HEK293 (cell line): ENCODE measurements at regions not wholly inside any gene's neighbourhood (a gene's known extent, or its start where the extent isn't known, plus 50 kb on each side); places are given as distances from the start of the nearest gene placed in this dataset.

Experiments
- CTCF ChIA-PET: fragments of 350-600 bp; formaldehyde crosslinking; extraction: SDS; loops from one replicate; lab custom pipeline; 2021; ENCODE audit warnings: antibody characterized with exemption; lab: Yijun Ruan, JAX
- POLR2A ChIA-PET: fragments of 300-600 bp; formaldehyde crosslinking; extraction: SDS; loops from one replicate; lab custom pipeline; 2020; ENCODE audit warnings: antibody characterized with exemption, inconsistent platforms; lab: Yijun Ruan, JAX
- H3K27ac ChIP-seq: fragments of 200-500 bp; sonication (Bioruptor generic); 2 replicates; pipeline ENCODE4 v1.5.1; 2014; ENCODE audit warnings: low read depth, low read length, control low read depth, inconsistent platforms; ENCODE audit errors: extremely low read depth
- H3K36me3 ChIP-seq, 2 experiments: fragments of 200-500 bp in 1 of 2; sonication (Bioruptor generic) in 1 of 2; 1 replicate in 1 of 2; 2 replicates in 1 of 2; pipeline ENCODE4 v1.5.1; 2014 to 2017; ENCODE audit warnings: inconsistent platforms in 2 of 2, low read length in 2 of 2; ENCODE audit not compliant: control insufficient read depth in 2 of 2, insufficient read depth in 1 of 2
- H3K4me1 ChIP-seq: fragments of 200-500 bp; sonication (Bioruptor generic); 2 replicates; pipeline ENCODE4 v1.5.1; 2014; ENCODE audit warnings: mild to moderate bottlenecking, low read length, inconsistent platforms; ENCODE audit not compliant: control insufficient read depth, insufficient read depth
- H3K4me3 ChIP-seq: 2 replicates; pipeline ENCODE4 v1.5.1; 2011; ENCODE audit warnings: low read depth, mild to moderate bottlenecking, control low read depth, low read length, moderate library complexity
- H3K9me3 ChIP-seq: fragments of 200-500 bp; sonication (Bioruptor generic); 2 replicates; pipeline ENCODE4 v1.5.1; 2014; ENCODE audit warnings: low read depth, low read length, inconsistent platforms; ENCODE audit not compliant: control insufficient read depth, insufficient read depth
- ATF2 ChIP-seq: fragments of 450-650 bp; formaldehyde crosslinking; IDR thresholded peaks from 2 replicates; pipeline ENCODE4 v1.5.1; 2016; ENCODE audit warnings: missing biosample characterization, missing genetic modification characterization, low read depth
- GFI1B ChIP-seq: fragments of 450-650 bp; formaldehyde crosslinking; IDR thresholded peaks from 2 replicates; pipeline ENCODE4 v1.5.1; 2016; ENCODE audit warnings: missing biosample characterization, missing genetic modification characterization
- KLF7 ChIP-seq: fragments of 450-650 bp; formaldehyde crosslinking; IDR thresholded peaks from 2 replicates; pipeline ENCODE4 v1.5.1; 2016; ENCODE audit warnings: missing biosample characterization, missing genetic modification characterization, borderline replicate concordance
- PRDM1 ChIP-seq: fragments of 450-650 bp; formaldehyde crosslinking; IDR thresholded peaks from 2 replicates; pipeline ENCODE4; 2016; ENCODE audit warnings: missing biosample characterization, missing genetic modification characterization
- RBAK ChIP-seq: fragments of 450-650 bp; formaldehyde crosslinking; IDR thresholded peaks from 2 replicates; pipeline ENCODE4 v1.5.1; 2016; ENCODE audit warnings: missing biosample characterization, missing genetic modification characterization
- TSHZ1 ChIP-seq: fragments of 450-650 bp; formaldehyde crosslinking; IDR thresholded peaks from 2 replicates; pipeline ENCODE4 v1.5.1; 2016; ENCODE audit warnings: missing biosample characterization, missing genetic modification characterization, borderline replicate concordance
- YY1 ChIP-seq: fragments of 450-650 bp; formaldehyde crosslinking; IDR thresholded peaks from 2 replicates; pipeline ENCODE4 v1.5.1; 2018; ENCODE audit warnings: missing biosample characterization, missing genetic modification characterization
- ZBTB8A ChIP-seq: fragments of 450-650 bp; formaldehyde crosslinking; IDR thresholded peaks from 2 replicates; pipeline ENCODE4 v1.5.1; 2016; ENCODE audit warnings: missing biosample characterization, missing genetic modification characterization
- ZNF155 ChIP-seq: fragments of 450-650 bp; formaldehyde crosslinking; IDR thresholded peaks from 2 replicates; pipeline ENCODE4 v1.5.1; 2016; ENCODE audit warnings: missing biosample characterization, missing genetic modification characterization
- ZNF184 ChIP-seq: fragments of 450-650 bp; IDR thresholded peaks from 2 replicates; pipeline ENCODE4 v1.5.1; 2018; ENCODE audit warnings: missing biosample characterization, mild to moderate bottlenecking, missing genetic modification characterization
- ZNF214 ChIP-seq: fragments of 450-650 bp; formaldehyde crosslinking; IDR thresholded peaks from 2 replicates; pipeline ENCODE4 v1.5.1; 2017; ENCODE audit warnings: missing biosample characterization, mild to moderate bottlenecking, missing genetic modification characterization, borderline replicate concordance
- ZNF394 ChIP-seq: fragments of 450-650 bp; formaldehyde crosslinking; IDR thresholded peaks from 2 replicates; pipeline ENCODE4 v1.5.1; 2016; ENCODE audit warnings: missing biosample characterization, missing genetic modification characterization, mild to moderate bottlenecking, moderate library complexity, borderline replicate concordance
- ZNF416 ChIP-seq: fragments of 450-650 bp; formaldehyde crosslinking; IDR thresholded peaks from 2 replicates; pipeline ENCODE4 v1.5.1; 2016; ENCODE audit warnings: missing biosample characterization, missing genetic modification characterization
- ZNF549 ChIP-seq: fragments of 450-650 bp; IDR thresholded peaks from 2 replicates; pipeline ENCODE4 v1.5.1; 2018; ENCODE audit warnings: missing biosample characterization, missing genetic modification characterization, mild to moderate bottlenecking, inconsistent platforms, moderate library complexity
- ZNF571 ChIP-seq: fragments of 450-650 bp; formaldehyde crosslinking; IDR thresholded peaks from 2 replicates; pipeline ENCODE4 v1.5.0; 2017; ENCODE audit warnings: missing biosample characterization, missing genetic modification characterization
- ZNF664 ChIP-seq: fragments of 450-650 bp; formaldehyde crosslinking; IDR thresholded peaks from 2 replicates; pipeline ENCODE4 v1.5.1; 2016; ENCODE audit warnings: missing biosample characterization, missing genetic modification characterization
- ZNF704 ChIP-seq: fragments of 450-650 bp; formaldehyde crosslinking; IDR thresholded peaks from 2 replicates; pipeline ENCODE4 v1.5.1; 2016; ENCODE audit warnings: missing biosample characterization, missing genetic modification characterization
- ZNF837 ChIP-seq: fragments of 450-650 bp; formaldehyde crosslinking; IDR thresholded peaks from 2 replicates; pipeline ENCODE4 v1.5.1; 2016; ENCODE audit warnings: missing biosample characterization, missing genetic modification characterization
- TF ChIP-seq, protein P1 (sequence below): fragments of 450-650 bp; formaldehyde crosslinking; IDR thresholded peaks from 2 replicates; pipeline ENCODE4 v1.5.1; 2016; ENCODE audit warnings: missing biosample characterization, missing genetic modification characterization
- TF ChIP-seq, protein P2 (sequence below): fragments of 450-650 bp; formaldehyde crosslinking; IDR thresholded peaks from 2 replicates; pipeline ENCODE4 v1.5.1; 2016; ENCODE audit warnings: missing biosample characterization, missing genetic modification characterization
- TF ChIP-seq, protein P3 (sequence below): fragments of 450-650 bp; formaldehyde crosslinking; IDR thresholded peaks from 2 replicates; pipeline ENCODE4 v1.5.1; 2016; ENCODE audit warnings: missing biosample characterization, missing genetic modification characterization, borderline replicate concordance

DNA sequence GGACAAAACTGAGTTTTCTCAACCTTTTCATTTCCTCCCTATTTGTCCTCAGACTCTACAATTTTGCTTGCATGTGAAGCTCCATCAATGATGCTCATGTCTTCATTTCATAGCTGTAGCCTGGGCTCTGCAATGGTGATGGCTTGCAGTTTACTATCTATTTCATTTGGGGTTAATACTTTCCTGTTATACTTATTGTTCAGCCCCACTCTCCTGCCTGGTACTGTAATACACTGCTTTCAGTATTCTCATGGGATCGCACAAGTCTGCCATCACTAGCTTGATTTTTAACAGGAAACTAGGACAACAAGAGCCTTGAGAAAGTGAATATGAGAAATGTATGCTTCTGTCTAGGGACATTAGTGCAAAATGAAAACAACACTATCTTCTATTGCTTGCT lies 84.2 kb upstream of the SEMA6A start:
- Histone ChIP-seq H3K4me3 (no peak overlapping the region), H3K4me1 (peaks cover 4% of the 10 kb centered on the region; the same call in 1 of the 2 replicates), H3K9me3 (no peaks in the 10 kb centered on the region), H3K27ac (no peak overlapping the region), H3K36me3 (no peaks in the 10 kb centered on the region)
- ChIA-PET CTCF (interaction anchor here (1.2 kb wide), 1 partner anchor 84 kb away, joined by 3 read pairs; the partner anchor contains the start of gene SEMA6A), POLR2A (no interaction called here)
- TF ChIP-seq PRDM1 (tag by site-specific recombination), result no peak
- TF ChIP-seq ZBTB8A (tag by site-specific recombination), result no peak
- no peak for TF ChIP-seq ZNF394 (tag by site-specific recombination)
- no peak for TF ChIP-seq YY1 (tag by site-specific recombination)
- TF ChIP-seq ZNF155, result no peak
- no peak for TF ChIP-seq ZNF704 (tag by site-specific recombination)
- TF ChIP-seq ZNF571, result no peak
- TF ChIP-seq, protein P1, sequence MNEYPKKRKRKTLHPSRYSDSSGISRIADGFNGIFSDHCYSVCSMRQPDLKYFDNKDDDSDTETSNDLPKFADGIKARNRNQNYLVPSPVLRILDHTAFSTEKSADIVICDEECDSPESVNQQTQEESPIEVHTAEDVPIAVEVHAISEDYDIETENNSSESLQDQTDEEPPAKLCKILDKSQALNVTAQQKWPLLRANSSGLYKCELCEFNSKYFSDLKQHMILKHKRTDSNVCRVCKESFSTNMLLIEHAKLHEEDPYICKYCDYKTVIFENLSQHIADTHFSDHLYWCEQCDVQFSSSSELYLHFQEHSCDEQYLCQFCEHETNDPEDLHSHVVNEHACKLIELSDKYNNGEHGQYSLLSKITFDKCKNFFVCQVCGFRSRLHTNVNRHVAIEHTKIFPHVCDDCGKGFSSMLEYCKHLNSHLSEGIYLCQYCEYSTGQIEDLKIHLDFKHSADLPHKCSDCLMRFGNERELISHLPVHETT (tag by site-specific recombination), result no peak
- no peak for TF ChIP-seq ATF2
- TF ChIP-seq, protein P2, sequence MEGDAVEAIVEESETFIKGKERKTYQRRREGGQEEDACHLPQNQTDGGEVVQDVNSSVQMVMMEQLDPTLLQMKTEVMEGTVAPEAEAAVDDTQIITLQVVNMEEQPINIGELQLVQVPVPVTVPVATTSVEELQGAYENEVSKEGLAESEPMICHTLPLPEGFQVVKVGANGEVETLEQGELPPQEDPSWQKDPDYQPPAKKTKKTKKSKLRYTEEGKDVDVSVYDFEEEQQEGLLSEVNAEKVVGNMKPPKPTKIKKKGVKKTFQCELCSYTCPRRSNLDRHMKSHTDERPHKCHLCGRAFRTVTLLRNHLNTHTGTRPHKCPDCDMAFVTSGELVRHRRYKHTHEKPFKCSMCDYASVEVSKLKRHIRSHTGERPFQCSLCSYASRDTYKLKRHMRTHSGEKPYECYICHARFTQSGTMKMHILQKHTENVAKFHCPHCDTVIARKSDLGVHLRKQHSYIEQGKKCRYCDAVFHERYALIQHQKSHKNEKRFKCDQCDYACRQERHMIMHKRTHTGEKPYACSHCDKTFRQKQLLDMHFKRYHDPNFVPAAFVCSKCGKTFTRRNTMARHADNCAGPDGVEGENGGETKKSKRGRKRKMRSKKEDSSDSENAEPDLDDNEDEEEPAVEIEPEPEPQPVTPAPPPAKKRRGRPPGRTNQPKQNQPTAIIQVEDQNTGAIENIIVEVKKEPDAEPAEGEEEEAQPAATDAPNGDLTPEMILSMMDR, result no peak
- no peak for TF ChIP-seq ZNF416
- TF ChIP-seq ZNF214 (tag by site-specific recombination), result no peak
- no peak for TF ChIP-seq ZNF549 (tag by site-specific recombination)
- TF ChIP-seq ZNF664 (tag by site-specific recombination), result no peak

DNA sequence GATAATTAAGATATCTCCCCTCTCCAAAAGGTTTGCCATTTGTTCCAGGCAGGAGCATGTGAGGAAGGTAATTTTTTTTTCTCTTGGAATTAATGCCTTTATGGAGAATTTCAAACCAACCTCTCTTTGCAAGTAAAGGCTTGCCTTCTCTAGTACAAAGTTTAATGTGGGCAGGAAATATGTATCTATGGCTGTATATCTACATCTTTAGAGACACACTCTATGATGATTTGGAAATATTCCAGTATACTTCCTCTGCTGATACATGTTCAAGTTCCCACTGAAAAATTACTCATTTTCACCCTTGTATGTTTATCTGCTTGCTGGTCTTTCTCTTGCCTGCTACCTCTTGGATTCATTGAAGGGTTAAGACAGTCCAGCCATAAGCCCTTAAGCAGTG lies 83.5 kb upstream of the SEMA6A start:
- ChIA-PET CTCF (no interaction called here), POLR2A (no interaction called here)
- no peaks in the 10 kb centered on the region for H3K36me3 ChIP-seq
- no peak overlapping the region for H3K27ac ChIP-seq
- H3K9me3 ChIP-seq, result no peaks in the 10 kb centered on the region
- H3K4me1 ChIP-seq, result peaks cover 4% of the 10 kb centered on the region
- H3K4me3 ChIP-seq, result no peak overlapping the region
- no peak for TF ChIP-seq GFI1B (tag by site-specific recombination)
- TF ChIP-seq, protein P3, sequence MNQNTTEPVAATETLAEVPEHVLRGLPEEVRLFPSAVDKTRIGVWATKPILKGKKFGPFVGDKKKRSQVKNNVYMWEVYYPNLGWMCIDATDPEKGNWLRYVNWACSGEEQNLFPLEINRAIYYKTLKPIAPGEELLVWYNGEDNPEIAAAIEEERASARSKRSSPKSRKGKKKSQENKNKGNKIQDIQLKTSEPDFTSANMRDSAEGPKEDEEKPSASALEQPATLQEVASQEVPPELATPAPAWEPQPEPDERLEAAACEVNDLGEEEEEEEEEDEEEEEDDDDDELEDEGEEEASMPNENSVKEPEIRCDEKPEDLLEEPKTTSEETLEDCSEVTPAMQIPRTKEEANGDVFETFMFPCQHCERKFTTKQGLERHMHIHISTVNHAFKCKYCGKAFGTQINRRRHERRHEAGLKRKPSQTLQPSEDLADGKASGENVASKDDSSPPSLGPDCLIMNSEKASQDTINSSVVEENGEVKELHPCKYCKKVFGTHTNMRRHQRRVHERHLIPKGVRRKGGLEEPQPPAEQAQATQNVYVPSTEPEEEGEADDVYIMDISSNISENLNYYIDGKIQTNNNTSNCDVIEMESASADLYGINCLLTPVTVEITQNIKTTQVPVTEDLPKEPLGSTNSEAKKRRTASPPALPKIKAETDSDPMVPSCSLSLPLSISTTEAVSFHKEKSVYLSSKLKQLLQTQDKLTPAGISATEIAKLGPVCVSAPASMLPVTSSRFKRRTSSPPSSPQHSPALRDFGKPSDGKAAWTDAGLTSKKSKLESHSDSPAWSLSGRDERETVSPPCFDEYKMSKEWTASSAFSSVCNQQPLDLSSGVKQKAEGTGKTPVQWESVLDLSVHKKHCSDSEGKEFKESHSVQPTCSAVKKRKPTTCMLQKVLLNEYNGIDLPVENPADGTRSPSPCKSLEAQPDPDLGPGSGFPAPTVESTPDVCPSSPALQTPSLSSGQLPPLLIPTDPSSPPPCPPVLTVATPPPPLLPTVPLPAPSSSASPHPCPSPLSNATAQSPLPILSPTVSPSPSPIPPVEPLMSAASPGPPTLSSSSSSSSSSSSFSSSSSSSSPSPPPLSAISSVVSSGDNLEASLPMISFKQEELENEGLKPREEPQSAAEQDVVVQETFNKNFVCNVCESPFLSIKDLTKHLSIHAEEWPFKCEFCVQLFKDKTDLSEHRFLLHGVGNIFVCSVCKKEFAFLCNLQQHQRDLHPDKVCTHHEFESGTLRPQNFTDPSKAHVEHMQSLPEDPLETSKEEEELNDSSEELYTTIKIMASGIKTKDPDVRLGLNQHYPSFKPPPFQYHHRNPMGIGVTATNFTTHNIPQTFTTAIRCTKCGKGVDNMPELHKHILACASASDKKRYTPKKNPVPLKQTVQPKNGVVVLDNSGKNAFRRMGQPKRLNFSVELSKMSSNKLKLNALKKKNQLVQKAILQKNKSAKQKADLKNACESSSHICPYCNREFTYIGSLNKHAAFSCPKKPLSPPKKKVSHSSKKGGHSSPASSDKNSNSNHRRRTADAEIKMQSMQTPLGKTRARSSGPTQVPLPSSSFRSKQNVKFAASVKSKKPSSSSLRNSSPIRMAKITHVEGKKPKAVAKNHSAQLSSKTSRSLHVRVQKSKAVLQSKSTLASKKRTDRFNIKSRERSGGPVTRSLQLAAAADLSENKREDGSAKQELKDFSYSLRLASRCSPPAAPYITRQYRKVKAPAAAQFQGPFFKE (tag by site-specific recombination), result no peak
- TF ChIP-seq TSHZ1 (tag by site-specific recombination), result no peak
- TF ChIP-seq RBAK (tag by site-specific recombination), result no peak
- TF ChIP-seq ZNF184 (tag by site-specific recombination), result no peak
- TF ChIP-seq ZNF837 (tag by site-specific recombination), result no peak
- TF ChIP-seq KLF7, result no peak
